ENCODE measurements at regions not wholly inside any gene's neighbourhood (a gene's known extent, or its start where the extent isn't known, plus 50 kb on each side); places are given as distances from the start of the nearest gene placed in this dataset.

DNA sequence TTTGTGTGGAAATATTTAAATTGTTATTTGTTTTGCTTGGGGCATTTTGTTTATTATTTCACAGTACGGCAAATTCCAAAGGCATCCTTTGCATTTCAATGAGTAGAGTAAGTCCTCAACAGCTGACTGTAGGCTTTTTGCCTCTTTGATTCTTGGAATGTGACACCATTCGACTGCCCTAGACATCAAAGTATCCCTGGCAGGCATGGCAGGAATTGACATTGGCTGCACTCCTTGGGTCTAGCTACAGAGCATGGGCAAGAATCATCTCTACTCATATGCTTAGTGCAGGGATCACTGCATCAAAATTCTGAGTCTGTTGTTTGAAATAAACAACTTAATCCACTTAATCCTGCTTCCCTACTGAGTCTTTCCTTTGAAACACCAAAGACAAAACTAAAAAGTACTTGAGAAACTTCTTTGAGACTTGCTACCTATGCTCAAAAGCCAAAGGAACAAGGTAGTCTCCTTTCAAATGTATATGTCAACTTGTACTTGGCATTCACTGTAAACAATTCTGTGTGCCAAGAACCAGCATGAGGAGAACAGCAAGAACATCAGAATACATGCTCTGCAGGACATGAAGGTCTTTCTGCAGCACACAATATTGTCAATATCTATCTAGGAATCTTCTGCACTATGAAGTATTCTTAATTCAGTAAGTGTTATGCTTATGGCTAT is 1569.0 kb upstream of the FLRT2 start:
- WGBS, 2 donors, result 55 to 57% methylated on average over 2 of the region's 2 CpGs
- no peaks in the 10 kb centered on the region for H3K27me3 ChIP-seq (ENCODE audit: control insufficient read depth in 3 of 3, insufficient read depth in 3 of 3, low read length in 2 of 3)
- no peak for ATAC-seq (ENCODE audit: insufficient read depth, low FRiP score)
- no peak overlapping the region for H3K9ac ChIP-seq (ENCODE audit: insufficient read depth in 1 of 2, low read length in 2 of 2)
- H3K4me3 ChIP-seq, result no peak overlapping the region
- no peaks in the 10 kb centered on the region for H3K36me3 ChIP-seq (ENCODE audit: control insufficient read depth in 4 of 4, insufficient read depth in 4 of 4, low read length in 4 of 4)
- DNase-seq, result no peak
- TF ChIP-seq, protein P1, sequence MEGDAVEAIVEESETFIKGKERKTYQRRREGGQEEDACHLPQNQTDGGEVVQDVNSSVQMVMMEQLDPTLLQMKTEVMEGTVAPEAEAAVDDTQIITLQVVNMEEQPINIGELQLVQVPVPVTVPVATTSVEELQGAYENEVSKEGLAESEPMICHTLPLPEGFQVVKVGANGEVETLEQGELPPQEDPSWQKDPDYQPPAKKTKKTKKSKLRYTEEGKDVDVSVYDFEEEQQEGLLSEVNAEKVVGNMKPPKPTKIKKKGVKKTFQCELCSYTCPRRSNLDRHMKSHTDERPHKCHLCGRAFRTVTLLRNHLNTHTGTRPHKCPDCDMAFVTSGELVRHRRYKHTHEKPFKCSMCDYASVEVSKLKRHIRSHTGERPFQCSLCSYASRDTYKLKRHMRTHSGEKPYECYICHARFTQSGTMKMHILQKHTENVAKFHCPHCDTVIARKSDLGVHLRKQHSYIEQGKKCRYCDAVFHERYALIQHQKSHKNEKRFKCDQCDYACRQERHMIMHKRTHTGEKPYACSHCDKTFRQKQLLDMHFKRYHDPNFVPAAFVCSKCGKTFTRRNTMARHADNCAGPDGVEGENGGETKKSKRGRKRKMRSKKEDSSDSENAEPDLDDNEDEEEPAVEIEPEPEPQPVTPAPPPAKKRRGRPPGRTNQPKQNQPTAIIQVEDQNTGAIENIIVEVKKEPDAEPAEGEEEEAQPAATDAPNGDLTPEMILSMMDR (IDR thresholded peaks at IDR 0.05; ENCODE audit: control extremely low read depth, extremely low read depth), result no peak
- H3K9me3 ChIP-seq (ENCODE audit: control insufficient read depth in 4 of 4, insufficient read depth in 3 of 4, low read length in 3 of 4), result peaks cover 0 to 4% (median under 1%) of the 10 kb centered on the region in 4 donors
- H3K4me1 ChIP-seq (ENCODE audit: control insufficient read depth in 5 of 5, insufficient read depth in 5 of 5, low read length in 5 of 5), result no peaks in the 10 kb centered on the region
- H3K27ac ChIP-seq (ENCODE audit: low read depth in 1 of 2, low read length in 1 of 2), result no peak overlapping the region

DNA sequence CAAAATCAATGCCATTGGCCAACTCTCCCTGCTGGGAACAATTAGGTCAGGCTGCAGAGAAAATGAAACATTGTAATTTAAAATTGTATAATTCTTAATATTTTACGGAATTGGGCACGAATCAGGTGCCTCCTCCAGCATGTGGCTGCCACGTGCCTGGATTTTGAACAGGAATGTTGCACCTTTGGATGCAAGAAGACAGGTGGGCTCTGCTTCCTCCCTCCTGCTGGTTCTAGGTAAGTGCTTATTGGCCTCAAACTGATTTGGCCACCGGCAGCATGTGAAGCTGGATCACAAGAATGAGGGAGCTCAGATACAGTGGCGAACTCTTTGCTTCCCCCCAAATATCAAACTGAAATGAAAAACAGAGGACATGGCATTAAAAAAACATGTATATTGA is 1559.9 kb upstream of the FLRT2 start:
- ATAC-seq (ENCODE audit: insufficient read depth, low FRiP score) (no peak), DNase-seq (no peak)
- peaks cover 0 to 6% (median 0%) of the 10 kb centered on the region in 5 donors for H3K4me1 ChIP-seq (ENCODE audit: control insufficient read depth in 5 of 5, insufficient read depth in 5 of 5, low read length in 5 of 5)
- 89 to 92% methylated on average over 5 of the region's 5 CpGs for WGBS, 2 donors
- no peaks in the 10 kb centered on the region for H3K9me3 ChIP-seq (ENCODE audit: control insufficient read depth in 4 of 4, insufficient read depth in 3 of 4, low read length in 3 of 4)
- H3K27me3 ChIP-seq (ENCODE audit: control insufficient read depth in 3 of 3, insufficient read depth in 3 of 3, low read length in 2 of 3), result no peaks in the 10 kb centered on the region
- TF ChIP-seq, protein P1 (IDR thresholded peaks at IDR 0.05; ENCODE audit: control extremely low read depth, extremely low read depth), result no peak
- H3K27ac ChIP-seq (ENCODE audit: low read depth in 1 of 2, low read length in 1 of 2), result no peak overlapping the region
- H3K4me3 ChIP-seq, result no peak overlapping the region
- no peak overlapping the region for H3K9ac ChIP-seq (ENCODE audit: insufficient read depth in 1 of 2, low read length in 2 of 2)
- no peaks in the 10 kb centered on the region for H3K36me3 ChIP-seq (ENCODE audit: control insufficient read depth in 4 of 4, insufficient read depth in 4 of 4, low read length in 4 of 4)

DNA sequence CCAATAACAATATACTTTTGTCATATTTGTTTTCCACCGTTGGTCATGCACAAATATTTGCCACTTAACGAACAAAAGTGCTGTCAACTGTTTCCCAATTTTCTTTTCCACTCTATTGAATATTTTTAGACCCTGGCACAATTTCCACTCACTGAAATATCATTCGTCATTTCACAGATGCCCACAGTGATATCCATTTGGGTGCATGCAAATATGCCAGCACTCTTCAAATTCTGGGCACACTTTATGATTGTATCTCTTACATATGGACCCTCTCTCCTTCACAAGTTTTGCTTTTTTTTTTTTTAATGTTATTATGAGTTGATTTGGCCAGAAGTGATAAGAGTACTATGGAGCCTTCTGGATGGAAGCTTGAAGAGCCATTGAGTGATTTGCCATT is 1557.3 kb upstream of the FLRT2 start:
- Histone ChIP-seq H3K9me3 (ENCODE audit: control insufficient read depth in 4 of 4, insufficient read depth in 3 of 4, low read length in 3 of 4) (no peaks in the 10 kb centered on the region), H3K4me3 (no peak overlapping the region), H3K36me3 (ENCODE audit: control insufficient read depth in 4 of 4, insufficient read depth in 4 of 4, low read length in 4 of 4) (no peaks in the 10 kb centered on the region), H3K9ac (ENCODE audit: insufficient read depth in 1 of 2, low read length in 2 of 2) (no peak overlapping the region), H3K27me3 (ENCODE audit: control insufficient read depth in 3 of 3, insufficient read depth in 3 of 3, low read length in 2 of 3) (no peaks in the 10 kb centered on the region), H3K27ac (ENCODE audit: low read depth in 1 of 2, low read length in 1 of 2) (no peak overlapping the region), H3K4me1 (ENCODE audit: control insufficient read depth in 5 of 5, insufficient read depth in 5 of 5, low read length in 5 of 5) (peaks cover 0 to 21% (median 9%) of the 10 kb centered on the region in 5 donors)
- no peak for ATAC-seq (ENCODE audit: insufficient read depth, low FRiP score)
- DNase-seq, result no peak
- WGBS, 2 donors, result 66 to 87% methylated on average over 3 of the region's 3 CpGs
- TF ChIP-seq, protein P1 (IDR thresholded peaks at IDR 0.05; ENCODE audit: control extremely low read depth, extremely low read depth), result no peak
